SK-N-SH (cell line): ENCODE measurements at regions not wholly inside any gene's neighbourhood (a gene's known extent, or its start where the extent isn't known, plus 50 kb on each side); places are given as distances from the start of the nearest gene placed in this dataset.

Experiments
- CTCF ChIA-PET: fragments of 300-600, 350-600 bp; formaldehyde crosslinking; extraction: SDS; loops from one replicate; lab custom pipeline; 2021; lab: Yijun Ruan, JAX
- POLR2A ChIA-PET: fragments of 350-600 bp; sonication (Branson Sonifier 250); formaldehyde crosslinking; extraction: SDS; loops from one replicate; lab custom pipeline; 2020; ENCODE audit warnings: antibody characterized with exemption, inconsistent platforms; lab: Yijun Ruan, JAX
- DNase-seq: peaks from one replicate; pipeline ENCODE4 v3.0.0; 2012
- H2AFZ ChIP-seq: fragments of 200-600 bp; sonication (generic); 2 replicates; pipeline ENCODE4 v1.8.1; 2016; ENCODE audit warnings: antibody characterized with exemption, mild to moderate bottlenecking, low read depth
- H3F3A ChIP-seq: fragments of 200-600 bp; sonication (generic); replicated peaks from 2 replicates; pipeline ENCODE3; 2016; ENCODE audit warnings: antibody characterized with exemption, mild to moderate bottlenecking; ENCODE audit not compliant: insufficient read depth
- H3K27ac ChIP-seq, 2 experiments: fragments of 200-500 bp in 1 of 2; fragments of 200-600 bp in 1 of 2; sonication (Bioruptor generic) in 1 of 2; sonication (generic), shearing (Covaris generic) in 1 of 2; 2 replicates each; pipeline versions ENCODE4 v1.5.1 to v1.6.1; 2014 to 2016; ENCODE audit warnings: low read depth in 2 of 2, inconsistent platforms in 1 of 2, low read length in 1 of 2, mild to moderate bottlenecking in 1 of 2, mixed read lengths in 1 of 2
- H3K27me3 ChIP-seq: fragments of 200-600 bp; sonication (generic), shearing (Covaris generic); 2 replicates; pipeline ENCODE4 v1.6.1; 2016; ENCODE audit warnings: mixed run types; ENCODE audit not compliant: insufficient read depth
- H3K36me3 ChIP-seq, 2 experiments: fragments of 200-500 bp in 1 of 2; fragments of 200-600 bp in 1 of 2; sonication (Bioruptor generic) in 1 of 2; sonication (generic) in 1 of 2; replicated peaks in 1 of 2; 2 replicates each; pipeline versions ENCODE3 to v1.5.1; 2014 to 2016; ENCODE audit warnings: low read length in 1 of 2, mild to moderate bottlenecking in 1 of 2; ENCODE audit not compliant: insufficient read depth in 2 of 2, control insufficient read depth in 1 of 2
- H3K4me1 ChIP-seq, 2 experiments: fragments of 200-500 bp in 1 of 2; fragments of 200-600 bp in 1 of 2; sonication (Bioruptor generic) in 1 of 2; sonication (generic), shearing (Covaris generic) in 1 of 2; 2 replicates each; pipeline versions ENCODE4 v1.5.1 to v1.6.1; 2014 to 2016; ENCODE audit warnings: low read depth in 1 of 2, low read length in 1 of 2, mixed run types in 1 of 2; ENCODE audit not compliant: insufficient read depth in 2 of 2, control insufficient read depth in 1 of 2
- H3K4me2 ChIP-seq: fragments of 200-600 bp; sonication (generic), shearing (Covaris generic); 2 replicates; pipeline ENCODE4 v1.6.1; 2017; ENCODE audit warnings: mixed run types
- H3K4me3 ChIP-seq, 2 experiments: fragments of 200-500 bp in 1 of 2; fragments of 200-600 bp in 1 of 2; sonication (Bioruptor generic) in 1 of 2; sonication (generic), shearing (Covaris generic) in 1 of 2; 2 replicates each; pipeline versions ENCODE4 v1.5.1 to v1.8.1; 2014 to 2016; ENCODE audit warnings: low read depth in 2 of 2, inconsistent platforms in 1 of 2, low read length in 1 of 2, mild to moderate bottlenecking in 1 of 2, mixed read lengths in 1 of 2, moderate library complexity in 1 of 2
- H3K79me2 ChIP-seq: fragments of 200-600 bp; sonication (generic); 2 replicates; pipeline ENCODE4 v1.8.1; 2017; ENCODE audit warnings: mild to moderate bottlenecking; ENCODE audit not compliant: insufficient read depth
- H3K9ac ChIP-seq: fragments of 200-600 bp; sonication (generic); 2 replicates; pipeline ENCODE4 v1.6.1; 2017; ENCODE audit warnings: mixed run types
- H3K9me2 ChIP-seq: fragments of 200-600 bp; sonication (generic); 2 replicates; pipeline ENCODE4 v1.6.1; 2017; ENCODE audit warnings: mixed run types
- H3K9me3 ChIP-seq: fragments of 200-600 bp; sonication (generic); 2 replicates; pipeline ENCODE4 v1.6.1; 2017; ENCODE audit warnings: mixed run types, mild to moderate bottlenecking, moderate library complexity
- H4K20me1 ChIP-seq: fragments of 200-600 bp; sonication (generic); 2 replicates; pipeline ENCODE4 v1.6.1; 2017; ENCODE audit warnings: mild to moderate bottlenecking, mixed run types; ENCODE audit not compliant: insufficient read depth
- CTCF ChIP-seq: fragments of 200-600 bp; sonication (generic); IDR thresholded peaks from 2 replicates; pipeline ENCODE4 v1.6.1; 2017; ENCODE audit warnings: antibody characterized with exemption, mild to moderate bottlenecking, moderate library complexity
- EP300 ChIP-seq, 2 experiments: IDR thresholded peaks; 2 replicates each; pipeline versions ENCODE4 v1.4.0 to v1.6.1; 2012; ENCODE audit warnings: borderline replicate concordance in 1 of 2, low read depth in 1 of 2, low read length in 1 of 2
- EZH2phosphoT487 ChIP-seq: fragments of 200-600 bp; sonication (generic); IDR thresholded peaks from 2 replicates; pipeline ENCODE4 v1.6.1; 2017; ENCODE audit warnings: low read depth, mixed run types, mild to moderate bottlenecking, antibody characterized with exemption, moderate library complexity, borderline replicate concordance
- FOSL2 ChIP-seq: IDR thresholded peaks from 2 replicates; pipeline ENCODE4 v1.4.0; 2012; ENCODE audit warnings: low read depth, mild to moderate bottlenecking, moderate library complexity, borderline replicate concordance
- FOXM1 ChIP-seq: IDR thresholded peaks from 2 replicates; pipeline ENCODE4 v1.4.0; 2012; ENCODE audit warnings: low read depth, mild to moderate bottlenecking
- GABPA ChIP-seq: IDR thresholded peaks from 2 replicates; pipeline ENCODE4 v1.4.0; 2012; ENCODE audit warnings: low read depth, mild to moderate bottlenecking
- MEF2A ChIP-seq: IDR thresholded peaks from 2 replicates; pipeline ENCODE4 v1.4.0; 2012; ENCODE audit warnings: low read depth, borderline replicate concordance
- NFIC ChIP-seq: IDR thresholded peaks from 2 replicates; pipeline ENCODE4 v1.4.0; 2012; ENCODE audit warnings: borderline replicate concordance
- POLR2AphosphoS5 ChIP-seq: IDR thresholded peaks from 2 replicates; pipeline ENCODE4 v1.6.1; 2012; ENCODE audit warnings: low read depth, low read length
- RXRA ChIP-seq: IDR thresholded peaks from 2 replicates; pipeline ENCODE4 v1.4.0; 2012; ENCODE audit warnings: low read depth, mild to moderate bottlenecking, borderline replicate concordance
- TCF12 ChIP-seq: IDR thresholded peaks from 2 replicates; pipeline ENCODE4 v1.4.0; 2012
- TEAD4 ChIP-seq: IDR thresholded peaks from 2 replicates; pipeline ENCODE4 v1.4.0; 2012; ENCODE audit warnings: mild to moderate bottlenecking, borderline replicate concordance; ENCODE audit not compliant: insufficient read depth
- USF1 ChIP-seq: IDR thresholded peaks from 2 replicates; pipeline ENCODE4 v1.4.0; 2012; ENCODE audit warnings: low read depth, borderline replicate concordance
- USF2 ChIP-seq: fragments of 150-350 bp; IDR thresholded peaks from 2 replicates; pipeline ENCODE4 v1.6.1; 2017; ENCODE audit warnings: antibody characterized with exemption, low read length, low read depth, borderline replicate concordance
- WGBS: methylation state at CpG from one replicate; pipeline ENCODE4 v1.1.6; 2017; ENCODE audit warnings: low lambda C conversion rate; 5-methylcytosine and 5-hydroxymethylcytosine counted together

GRCh38 chr13:37348916-37349643 is 243.6 kb upstream of the CSNK1A1L start:
- no peaks in the 10 kb centered on the region for H3K79me2 ChIP-seq
- no peak for DNase-seq
- H3K9ac ChIP-seq: no peak overlapping the region
- H2AFZ ChIP-seq: no peak overlapping the region
- H3K9me3 ChIP-seq: peaks cover 8% of the 10 kb centered on the region
- WGBS: 29% methylated on average over 3 of the region's 3 CpGs
- H3K4me3 ChIP-seq: no peak overlapping the region
- no peaks in the 10 kb centered on the region for H3K36me3 ChIP-seq
- H3F3A ChIP-seq: peaks cover 3% of the 10 kb centered on the region
- no peak overlapping the region for H3K4me2 ChIP-seq
- H4K20me1 ChIP-seq: no peaks in the 10 kb centered on the region
- no peak for TF ChIP-seq FOXM1
- ChIA-PET POLR2A (no interaction called here), CTCF (no interaction called here)
- no peaks in the 10 kb centered on the region for H3K9me2 ChIP-seq
- no peaks in the 10 kb centered on the region; a peak in 1 of 4 replicates for H3K4me1 ChIP-seq
- no peak overlapping the region for H3K27ac ChIP-seq
- H3K27me3 ChIP-seq: no peaks in the 10 kb centered on the region

- no peaks in the 10 kb centered on the region; a peak in 1 of 4 replicates for H3K4me1 ChIP-seq
- H3K4me3 ChIP-seq: no peak overlapping the region
- H3K27ac ChIP-seq: no peak overlapping the region
- POLR2A ChIA-PET: no interaction called here
- no peak overlapping the region for H3K9ac ChIP-seq
- TF ChIP-seq USF2: no peak
- no peak for TF ChIP-seq GABPA
- no peak for TF ChIP-seq USF1
- no peak for TF ChIP-seq TCF12
- TF ChIP-seq EZH2phosphoT487: no peak
- TF ChIP-seq POLR2AphosphoS5: no peak
- no peak for TF ChIP-seq RXRA
- no peak for TF ChIP-seq MEF2A
- TF ChIP-seq EP300 (IDR thresholded peaks at IDR 0.05; ENCODE audit: borderline replicate concordance in 1 of 2, low read depth in 1 of 2, low read length in 1 of 2): no peak
- TF ChIP-seq NFIC: no peak
- TF ChIP-seq FOSL2: no peak
- no peak for TF ChIP-seq CTCF
- no peak for TF ChIP-seq TEAD4
- TF ChIP-seq, all 33 proteins: peak for 0
- Histone ChIP-seq H4K20me1 (no peaks in the 10 kb centered on the region), H3K27me3 (no peaks in the 10 kb centered on the region), H3F3A (no peaks in the 10 kb centered on the region), H3K4me2 (no peak overlapping the region), H3K9me3 (peaks cover 8% of the 10 kb centered on the region), H3K79me2 (no peaks in the 10 kb centered on the region), H3K36me3 (no peaks in the 10 kb centered on the region), H3K9me2 (no peaks in the 10 kb centered on the region), H2AFZ (no peak overlapping the region)
- CTCF ChIA-PET: no interaction called here
- no peak for DNase-seq
- 22% methylated on average over 1 of the region's 1 CpG for WGBS
These were observed 240.4 kb upstream of the CSNK1A1L start for GRCh38 chr13:37345869-37346268.
